PFSK-1 (cell line): ENCODE measurements at regions not wholly inside any gene's neighbourhood (a gene's known extent, or its start where the extent isn't known, plus 50 kb on each side); places are given as distances from the start of the nearest gene placed in this dataset.

Experiments used
- FOXP2 ChIP-seq: optimal IDR thresholded peaks from 2 replicates; pipeline ENCODE3; 2011; ENCODE audit warnings: borderline replicate concordance, control low read depth, inconsistent platforms; ENCODE audit not compliant: insufficient read depth; ENCODE audit errors: extremely low read length, extremely low read depth
- POLR2AphosphoS5 ChIP-seq: IDR thresholded peaks from 2 replicates; pipeline ENCODE4 v1.6.1; 2012; ENCODE audit warnings: low read depth, mild to moderate bottlenecking, control low read depth, low read length, moderate library complexity
- SIN3A ChIP-seq: IDR thresholded peaks from 2 replicates; pipeline ENCODE4 v1.6.1; 2012; ENCODE audit warnings: mild to moderate bottlenecking, low read length, moderate library complexity, borderline replicate concordance; ENCODE audit not compliant: insufficient read depth
- TAF1 ChIP-seq: IDR thresholded peaks from 2 replicates; pipeline ENCODE4 v1.6.1; 2012; ENCODE audit warnings: low read length, control low read depth, borderline replicate concordance; ENCODE audit not compliant: insufficient read depth
- TF ChIP-seq, protein P1 (sequence below), 2 experiments: IDR thresholded peaks; 2 replicates each; pipeline versions ENCODE4 v1.6.1 to v1.8.0; 2011 to 2012; ENCODE audit warnings: low read depth in 2 of 2, low read length in 2 of 2, control low read depth in 1 of 2, inconsistent platforms in 1 of 2, mild to moderate bottlenecking in 1 of 2, moderate library complexity in 1 of 2; ENCODE audit not compliant: insufficient read depth in 1 of 2

DNA sequence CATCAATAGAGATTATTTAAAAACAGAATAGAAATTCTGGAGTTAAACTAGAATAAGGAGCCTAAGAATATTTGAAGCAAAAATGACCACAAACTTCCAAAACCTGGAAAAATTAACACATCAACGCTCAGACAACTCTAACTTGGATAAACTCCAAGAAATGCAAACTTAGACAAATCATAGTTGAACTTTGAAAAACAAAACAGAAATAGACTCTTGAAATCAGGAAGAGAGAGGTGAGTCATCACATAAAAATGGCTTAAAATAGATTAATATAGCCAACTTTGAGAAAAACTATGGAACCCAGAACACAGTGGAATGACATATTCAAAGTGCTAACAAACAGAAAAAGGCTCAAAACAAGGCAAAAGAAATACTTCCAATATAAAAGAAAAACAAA is 974.2 kb downstream of the JRKL start:
- no peak for TF ChIP-seq FOXP2

DNA sequence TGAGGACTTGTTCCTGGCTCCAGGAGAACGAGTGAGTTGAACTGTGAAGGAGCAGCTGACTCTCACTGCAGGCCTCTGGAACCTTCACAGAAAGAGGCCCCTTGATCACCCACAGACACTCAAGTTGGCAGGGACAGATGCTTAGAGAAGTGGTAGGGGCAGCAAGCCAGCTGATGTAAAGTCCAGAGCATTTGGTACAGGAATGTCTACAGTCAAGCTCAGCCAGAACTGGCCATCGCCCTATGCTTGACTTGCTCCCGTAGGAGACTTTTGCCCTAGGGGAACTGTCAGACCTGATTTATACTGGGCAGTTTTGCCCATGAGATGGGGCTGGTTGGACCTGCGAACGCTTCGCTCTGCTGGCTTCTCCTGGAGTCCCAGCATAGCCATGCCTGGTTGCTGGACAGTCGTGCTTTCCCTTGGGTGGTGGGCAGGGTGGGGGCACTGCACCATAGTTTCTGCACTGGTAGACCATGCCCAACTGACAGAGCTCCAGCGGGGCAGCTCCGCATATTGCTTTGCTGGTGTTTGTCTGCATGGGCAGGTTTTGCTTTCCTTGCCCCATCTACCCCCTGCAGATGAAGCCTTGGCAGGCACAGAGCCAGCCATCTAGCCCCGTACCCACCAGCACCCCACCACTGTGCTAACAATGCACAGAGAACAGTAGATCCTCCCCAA is 977.7 kb downstream of the JRKL start:
- TF ChIP-seq POLR2AphosphoS5 (no peak), TAF1 (no peak), SIN3A (no peak), FOXP2 (no peak)
- TF ChIP-seq, protein P1, sequence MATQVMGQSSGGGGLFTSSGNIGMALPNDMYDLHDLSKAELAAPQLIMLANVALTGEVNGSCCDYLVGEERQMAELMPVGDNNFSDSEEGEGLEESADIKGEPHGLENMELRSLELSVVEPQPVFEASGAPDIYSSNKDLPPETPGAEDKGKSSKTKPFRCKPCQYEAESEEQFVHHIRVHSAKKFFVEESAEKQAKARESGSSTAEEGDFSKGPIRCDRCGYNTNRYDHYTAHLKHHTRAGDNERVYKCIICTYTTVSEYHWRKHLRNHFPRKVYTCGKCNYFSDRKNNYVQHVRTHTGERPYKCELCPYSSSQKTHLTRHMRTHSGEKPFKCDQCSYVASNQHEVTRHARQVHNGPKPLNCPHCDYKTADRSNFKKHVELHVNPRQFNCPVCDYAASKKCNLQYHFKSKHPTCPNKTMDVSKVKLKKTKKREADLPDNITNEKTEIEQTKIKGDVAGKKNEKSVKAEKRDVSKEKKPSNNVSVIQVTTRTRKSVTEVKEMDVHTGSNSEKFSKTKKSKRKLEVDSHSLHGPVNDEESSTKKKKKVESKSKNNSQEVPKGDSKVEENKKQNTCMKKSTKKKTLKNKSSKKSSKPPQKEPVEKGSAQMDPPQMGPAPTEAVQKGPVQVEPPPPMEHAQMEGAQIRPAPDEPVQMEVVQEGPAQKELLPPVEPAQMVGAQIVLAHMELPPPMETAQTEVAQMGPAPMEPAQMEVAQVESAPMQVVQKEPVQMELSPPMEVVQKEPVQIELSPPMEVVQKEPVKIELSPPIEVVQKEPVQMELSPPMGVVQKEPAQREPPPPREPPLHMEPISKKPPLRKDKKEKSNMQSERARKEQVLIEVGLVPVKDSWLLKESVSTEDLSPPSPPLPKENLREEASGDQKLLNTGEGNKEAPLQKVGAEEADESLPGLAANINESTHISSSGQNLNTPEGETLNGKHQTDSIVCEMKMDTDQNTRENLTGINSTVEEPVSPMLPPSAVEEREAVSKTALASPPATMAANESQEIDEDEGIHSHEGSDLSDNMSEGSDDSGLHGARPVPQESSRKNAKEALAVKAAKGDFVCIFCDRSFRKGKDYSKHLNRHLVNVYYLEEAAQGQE (IDR thresholded peaks at IDR 0.05; ENCODE audit: insufficient read depth in 1 of 2, low read depth in 2 of 2, low read length in 2 of 2), result no peak

DNA sequence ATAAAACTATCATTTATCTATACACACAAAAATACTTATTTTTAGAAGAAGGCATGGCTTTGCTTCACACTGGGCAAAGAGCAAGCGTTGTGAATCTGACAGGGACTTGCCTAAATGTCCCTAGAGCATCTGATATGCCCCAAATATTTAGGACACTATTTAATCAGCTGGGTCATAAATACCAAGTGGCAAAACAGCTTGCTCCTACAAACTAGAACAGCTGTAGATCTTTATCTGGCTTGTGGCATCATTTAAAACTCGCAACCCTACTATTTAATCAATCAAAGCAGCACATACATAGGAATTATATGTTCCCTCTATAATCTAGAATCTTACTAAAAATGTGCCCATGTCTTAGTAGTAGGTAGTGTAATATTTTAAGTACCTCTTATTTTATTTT is 999.5 kb downstream of the JRKL start:
- TF ChIP-seq POLR2AphosphoS5 (no peak), TAF1 (no peak), FOXP2 (no peak), SIN3A (no peak)
- TF ChIP-seq, protein P1 (IDR thresholded peaks at IDR 0.05; ENCODE audit: insufficient read depth in 1 of 2, low read depth in 2 of 2, low read length in 2 of 2), result no peak

DNA sequence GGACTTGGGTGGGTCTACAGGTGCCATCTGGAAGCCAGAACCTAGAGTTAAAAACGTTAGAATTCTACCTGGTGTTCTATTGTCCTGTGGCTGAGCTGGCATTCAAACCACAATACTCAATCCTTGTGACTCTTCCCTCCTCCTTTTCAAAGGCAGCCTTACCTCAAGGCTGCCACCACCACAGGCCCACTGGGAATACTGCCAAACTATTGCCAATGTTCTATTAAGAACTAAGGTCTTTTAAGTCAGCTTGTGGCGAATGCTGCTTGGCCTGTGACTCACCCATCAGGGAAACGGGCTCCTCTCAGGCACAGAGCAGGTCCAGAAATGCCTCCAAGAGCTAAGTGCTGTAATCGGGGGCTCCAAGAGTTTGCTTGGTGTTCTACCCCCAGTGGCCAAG is 1008.4 kb downstream of the JRKL start:
- TF ChIP-seq, protein P1 (IDR thresholded peaks at IDR 0.05; ENCODE audit: insufficient read depth in 1 of 2, low read depth in 2 of 2, low read length in 2 of 2), result no peak
- no peak for TF ChIP-seq FOXP2
- no peak for TF ChIP-seq TAF1
- no peak for TF ChIP-seq SIN3A
- no peak for TF ChIP-seq POLR2AphosphoS5

DNA sequence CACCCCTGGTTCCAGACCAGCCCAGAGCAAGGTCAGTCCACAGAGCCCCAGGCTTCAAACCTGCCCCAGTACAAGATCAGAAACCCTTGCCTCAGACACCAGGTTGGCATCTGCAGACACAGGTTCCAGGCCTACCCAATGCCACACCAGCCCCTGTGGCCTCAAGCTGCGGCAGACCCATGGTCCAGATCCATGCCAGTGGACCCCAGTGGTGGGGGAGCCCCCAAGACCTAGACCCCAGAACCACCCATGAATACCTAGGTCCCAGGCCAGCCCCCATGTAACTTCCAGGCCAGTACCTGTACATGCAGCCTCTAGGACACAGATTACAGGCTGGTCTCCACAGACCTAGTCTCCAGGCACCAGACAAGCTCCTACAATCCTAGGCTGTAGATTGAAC is 1019.3 kb downstream of the JRKL start:
- TF ChIP-seq POLR2AphosphoS5 (no peak), SIN3A (no peak), FOXP2 (no peak)
- TF ChIP-seq, protein P1 (IDR thresholded peaks at IDR 0.05; ENCODE audit: insufficient read depth in 1 of 2, low read depth in 2 of 2, low read length in 2 of 2), result no peak
